HEK293T (cell line): ENCODE measurements at regions not wholly inside any gene's neighbourhood (a gene's known extent, or its start where the extent isn't known, plus 50 kb on each side); places are given as distances from the start of the nearest gene placed in this dataset.

Experiments used
- CTCF ChIA-PET: fragments of 350-600 bp; formaldehyde crosslinking; extraction: SDS; loops from one replicate; lab custom pipeline; 2021; ENCODE audit warnings: antibody characterized with exemption, inconsistent platforms; lab: Yijun Ruan, JAX
- POLR2A ChIA-PET: fragments of 350-600 bp; formaldehyde crosslinking; extraction: SDS; loops from one replicate; lab custom pipeline; 2020; ENCODE audit warnings: antibody characterized with exemption, inconsistent platforms; lab: Yijun Ruan, JAX
- DNase-seq: peaks from one replicate; pipeline ENCODE4 v3.0.0; 2012; ENCODE audit warnings: mixed read lengths; ENCODE audit errors: extremely low spot score
- ARNT ChIP-seq: fragments of 450-650 bp; IDR thresholded peaks from 2 replicates; pipeline ENCODE4 v1.6.1; 2017; ENCODE audit warnings: mild to moderate bottlenecking
- BHLHE40 ChIP-seq: fragments of 450-650 bp; IDR thresholded peaks from 2 replicates; pipeline ENCODE4 v1.6.1; 2016; ENCODE audit warnings: mild to moderate bottlenecking, moderate library complexity, borderline replicate concordance
- CTBP1 ChIP-seq: fragments of 450-650 bp; IDR thresholded peaks from 2 replicates; pipeline ENCODE4 v1.6.1; 2016; ENCODE audit warnings: borderline replicate concordance
- ELF4 ChIP-seq: fragments of 450-650 bp; IDR thresholded peaks from 2 replicates; pipeline ENCODE4 v1.6.1; 2017; ENCODE audit warnings: antibody characterized with exemption
- FOXA1 ChIP-seq: fragments of 450-650 bp; IDR thresholded peaks from 2 replicates; pipeline ENCODE4 v1.6.1; 2016; ENCODE audit warnings: mild to moderate bottlenecking
- FOXK2 ChIP-seq: fragments of 450-650 bp; IDR thresholded peaks from 2 replicates; pipeline ENCODE4 v1.6.1; 2016; ENCODE audit warnings: mild to moderate bottlenecking
- FOXM1 ChIP-seq: fragments of 450-650 bp; IDR thresholded peaks from 2 replicates; pipeline ENCODE4 v1.6.1; 2017; ENCODE audit warnings: mild to moderate bottlenecking, borderline replicate concordance
- HDGF ChIP-seq: fragments of 450-650 bp; IDR thresholded peaks from 2 replicates; pipeline ENCODE4 v1.6.1; 2017; ENCODE audit warnings: antibody characterized with exemption, borderline replicate concordance
- L3MBTL2 ChIP-seq: fragments of 450-650 bp; conservative IDR thresholded peaks from 2 replicates; pipeline ENCODE4 v1.6.1; 2016; ENCODE audit warnings: mild to moderate bottlenecking
- LEF1 ChIP-seq: fragments of 450-650 bp; IDR thresholded peaks from 2 replicates; pipeline ENCODE4 v1.6.1; 2017; ENCODE audit warnings: mild to moderate bottlenecking, borderline replicate concordance
- NFRKB ChIP-seq: fragments of 450-650 bp; IDR thresholded peaks from 2 replicates; pipeline ENCODE4 v1.6.1; 2016; ENCODE audit warnings: mild to moderate bottlenecking, moderate library complexity
- PKNOX1 ChIP-seq: fragments of 450-650 bp; IDR thresholded peaks from 2 replicates; pipeline ENCODE4 v1.6.1; 2016
- SP1 ChIP-seq: fragments of 450-650 bp; IDR thresholded peaks from 2 replicates; pipeline ENCODE4 v1.6.1; 2017
- SUZ12 ChIP-seq: fragments of 450-650 bp; IDR thresholded peaks from 2 replicates; pipeline ENCODE4 v1.6.1; 2016; ENCODE audit warnings: mild to moderate bottlenecking
- TARDBP ChIP-seq: fragments of 450-650 bp; IDR thresholded peaks from 2 replicates; pipeline ENCODE4 v1.6.1; 2016
- ZNF384 ChIP-seq: fragments of 450-650 bp; IDR thresholded peaks from 2 replicates; pipeline ENCODE4 v1.6.1; 2016

- no peak for TF ChIP-seq NFRKB
- no peak for TF ChIP-seq SUZ12
- TF ChIP-seq FOXA1: no peak
- TF ChIP-seq PKNOX1: no peak
- no peak for TF ChIP-seq FOXM1
- TF ChIP-seq TARDBP: no peak
- TF ChIP-seq ARNT: no peak
- no peak for TF ChIP-seq SP1
- TF ChIP-seq LEF1: no peak
- no peak for TF ChIP-seq ELF4
- no peak for TF ChIP-seq ZNF384
- TF ChIP-seq CTBP1: no peak
- TF ChIP-seq HDGF: no peak
- TF ChIP-seq L3MBTL2: no peak
- TF ChIP-seq BHLHE40: no peak
- no peak for TF ChIP-seq FOXK2
- no peak for DNase-seq
- ChIA-PET POLR2A (no interaction called here), CTCF (no interaction called here)
These were observed 1777.9 kb downstream of the ARAP2 start for GRCh38 chr4:34466411-34466810.

- DNase-seq: no peak
- ChIA-PET CTCF (no interaction called here), POLR2A (no interaction called here)
- TF ChIP-seq NFRKB (no peak), HDGF (no peak), L3MBTL2 (no peak), ELF4 (no peak), FOXK2 (no peak), FOXA1 (no peak), ZNF384 (no peak), BHLHE40 (no peak), LEF1 (no peak), SUZ12 (no peak), PKNOX1 (no peak), FOXM1 (no peak), SP1 (no peak), ARNT (no peak), CTBP1 (no peak)
These were observed 1774.8 kb downstream of the ARAP2 start for GRCh38 chr4:34469516-34469915.

GRCh38 chr4:34485252-34485651, 1759.1 kb downstream of the ARAP2 start:
- no peak for DNase-seq
- ChIA-PET CTCF (no interaction called here), POLR2A (no interaction called here)
- TF ChIP-seq SP1: no peak
- TF ChIP-seq LEF1: no peak
- TF ChIP-seq FOXA1: no peak
- no peak for TF ChIP-seq L3MBTL2
- no peak for TF ChIP-seq FOXK2
- TF ChIP-seq PKNOX1: no peak
- no peak for TF ChIP-seq NFRKB
- no peak for TF ChIP-seq BHLHE40
- no peak for TF ChIP-seq ZNF384
- TF ChIP-seq TARDBP: no peak
- no peak for TF ChIP-seq ARNT
- TF ChIP-seq FOXM1: no peak
- TF ChIP-seq SUZ12: no peak
- TF ChIP-seq ELF4: no peak
- no peak for TF ChIP-seq CTBP1
- no peak for TF ChIP-seq HDGF

- CTCF ChIA-PET: no interaction called here
- TF ChIP-seq SP1 (no peak), PKNOX1 (no peak), LEF1 (no peak), FOXA1 (no peak), ARNT (no peak), FOXK2 (no peak), FOXM1 (no peak), TARDBP (no peak), HDGF (no peak), ZNF384 (no peak), SUZ12 (no peak), L3MBTL2 (no peak), CTBP1 (no peak)
- no peak for DNase-seq
- POLR2A ChIA-PET: no interaction called here
These were observed 1757.6 kb downstream of the ARAP2 start for GRCh38 chr4:34486461-34487363.

- DNase-seq: no peak
- TF ChIP-seq HDGF: no peak
- no peak for TF ChIP-seq CTBP1
- TF ChIP-seq ZNF384: no peak
- no peak for TF ChIP-seq SP1
- no peak for TF ChIP-seq TARDBP
- no peak for TF ChIP-seq FOXK2
- TF ChIP-seq BHLHE40: no peak
- no peak for TF ChIP-seq LEF1
- TF ChIP-seq ARNT: no peak
- TF ChIP-seq ELF4: no peak
- TF ChIP-seq PKNOX1: no peak
- TF ChIP-seq L3MBTL2: no peak
- no peak for TF ChIP-seq FOXM1
- TF ChIP-seq NFRKB: no peak
- TF ChIP-seq SUZ12: no peak
- CTCF ChIA-PET: no interaction called here
- POLR2A ChIA-PET: no interaction called here
These were observed 1751.9 kb downstream of the ARAP2 start for GRCh38 chr4:34492414-34492813.
